ENCODE measurements at regions not wholly inside any gene's neighbourhood (a gene's known extent, or its start where the extent isn't known, plus 50 kb on each side); places are given as distances from the start of the nearest gene placed in this dataset.

DNA sequence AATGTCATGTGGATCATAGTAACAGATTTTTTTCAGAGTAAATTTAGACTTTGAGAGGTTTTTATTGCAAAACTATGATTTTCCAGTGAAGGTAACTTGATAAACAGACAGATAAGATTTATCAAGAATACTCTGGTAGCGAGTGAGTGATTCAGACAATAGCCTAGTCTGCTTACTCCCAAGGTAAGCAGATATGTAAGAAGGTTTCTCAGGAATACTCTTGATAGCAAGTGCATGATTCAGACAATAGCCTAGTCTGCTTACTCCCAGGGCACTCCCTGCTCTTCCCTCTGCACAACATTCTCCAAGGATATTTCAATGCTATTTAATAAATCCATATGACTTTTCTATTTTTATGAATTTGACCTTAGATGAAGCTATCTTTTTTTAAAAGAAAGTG lies 1881.5 kb downstream of the EFNA5 start:
- H2AFZ ChIP-seq (ENCODE audit: low read depth), result no peak overlapping the region
- no peaks in the 10 kb centered on the region for H3F3A ChIP-seq (replicated peaks; ENCODE audit: insufficient read depth)
- CTCF ChIA-PET, result no interaction called here

DNA sequence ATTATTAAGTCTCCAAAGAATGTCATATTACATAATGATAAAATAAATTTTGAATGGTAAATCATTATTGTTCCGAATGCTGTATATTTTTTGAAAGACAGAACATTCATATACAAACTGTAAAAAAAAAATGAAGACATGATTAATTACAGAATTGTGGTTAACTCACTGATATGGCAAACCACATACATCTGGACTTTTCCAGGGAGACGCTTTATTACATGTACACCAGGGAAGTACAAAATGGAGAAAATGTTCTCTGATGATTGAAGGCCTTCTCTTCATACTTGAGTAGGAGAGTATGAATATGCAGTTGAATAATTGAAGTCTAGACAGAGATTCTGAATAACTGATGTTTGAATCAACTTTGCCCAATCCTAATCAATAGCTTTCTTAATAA lies 1886.9 kb downstream of the EFNA5 start:
- no peaks in the 10 kb centered on the region for H3K36me3 ChIP-seq (replicated peaks in 1 of 2; ENCODE audit: control insufficient read depth in 1 of 2, insufficient read depth in 2 of 2, low read length in 1 of 2)
- CTCF ChIA-PET, result no interaction called here
- no peak for DNase-seq

More for the DNA sequence above, 1881.5 kb downstream of the EFNA5 start:
- Histone ChIP-seq H3K9me3 (no peaks in the 10 kb centered on the region), H3K9me2 (no peaks in the 10 kb centered on the region; the same call in 1 of the 2 replicates), H3K27me3 (ENCODE audit: insufficient read depth) (no peaks in the 10 kb centered on the region), H3K79me2 (ENCODE audit: insufficient read depth) (no peaks in the 10 kb centered on the region), H3K4me1 (ENCODE audit: control insufficient read depth in 1 of 2, insufficient read depth in 2 of 2, low read depth in 1 of 2, low read length in 1 of 2) (no peaks in the 10 kb centered on the region), H4K20me1 (ENCODE audit: insufficient read depth) (no peaks in the 10 kb centered on the region), H3K36me3 (replicated peaks in 1 of 2; ENCODE audit: control insufficient read depth in 1 of 2, insufficient read depth in 2 of 2, low read length in 1 of 2) (no peaks in the 10 kb centered on the region), H3K9ac (no peak overlapping the region), H3K27ac (ENCODE audit: low read depth in 2 of 2, low read length in 1 of 2) (no peak overlapping the region), H3K4me2 (no peak overlapping the region), H3K4me3 (ENCODE audit: low read depth in 2 of 2, low read length in 1 of 2) (no peak overlapping the region)
- POLR2A ChIA-PET, result no interaction called here
- DNase-seq, result no peak
- no peak for TF ChIP-seq ELF1 (IDR thresholded peaks at IDR 0.05)
- TF ChIP-seq, protein P1, sequence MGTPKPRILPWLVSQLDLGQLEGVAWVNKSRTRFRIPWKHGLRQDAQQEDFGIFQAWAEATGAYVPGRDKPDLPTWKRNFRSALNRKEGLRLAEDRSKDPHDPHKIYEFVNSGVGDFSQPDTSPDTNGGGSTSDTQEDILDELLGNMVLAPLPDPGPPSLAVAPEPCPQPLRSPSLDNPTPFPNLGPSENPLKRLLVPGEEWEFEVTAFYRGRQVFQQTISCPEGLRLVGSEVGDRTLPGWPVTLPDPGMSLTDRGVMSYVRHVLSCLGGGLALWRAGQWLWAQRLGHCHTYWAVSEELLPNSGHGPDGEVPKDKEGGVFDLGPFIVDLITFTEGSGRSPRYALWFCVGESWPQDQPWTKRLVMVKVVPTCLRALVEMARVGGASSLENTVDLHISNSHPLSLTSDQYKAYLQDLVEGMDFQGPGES (IDR thresholded peaks at IDR 0.05; ENCODE audit: low read depth, low read length), result no peak
- TF ChIP-seq, protein P2, sequence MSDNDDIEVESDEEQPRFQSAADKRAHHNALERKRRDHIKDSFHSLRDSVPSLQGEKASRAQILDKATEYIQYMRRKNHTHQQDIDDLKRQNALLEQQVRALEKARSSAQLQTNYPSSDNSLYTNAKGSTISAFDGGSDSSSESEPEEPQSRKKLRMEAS (IDR thresholded peaks at IDR 0.05; ENCODE audit: low read depth), result no peak
- 82% methylated on average over 1 of the region's 1 CpG for WGBS (ENCODE audit: low lambda C conversion rate)

DNA sequence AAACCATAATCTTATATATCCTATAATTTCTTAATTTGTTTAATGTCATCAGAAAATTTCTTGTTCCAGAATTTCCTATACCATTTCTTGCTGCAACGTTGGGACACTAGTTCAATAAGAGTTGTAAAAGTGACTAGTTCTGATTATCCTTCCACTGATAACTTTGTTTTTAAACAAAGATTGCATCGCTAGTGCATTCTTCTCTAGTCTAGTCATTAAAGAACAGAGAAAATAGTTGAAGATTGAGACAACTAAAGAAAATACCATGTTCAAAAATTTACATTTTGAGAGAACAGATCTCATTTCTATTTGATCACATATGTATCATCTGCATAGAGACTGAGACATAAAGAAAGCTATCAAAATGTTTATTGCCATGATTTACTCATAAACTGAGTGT lies 1888.2 kb downstream of the EFNA5 start:
- no peak overlapping the region for H3K9ac ChIP-seq
- no peak overlapping the region for H3K4me3 ChIP-seq (ENCODE audit: low read depth in 2 of 2, low read length in 1 of 2)
- H3K36me3 ChIP-seq (replicated peaks in 1 of 2; ENCODE audit: control insufficient read depth in 1 of 2, insufficient read depth in 2 of 2, low read length in 1 of 2), result no peaks in the 10 kb centered on the region
- H3K79me2 ChIP-seq (ENCODE audit: insufficient read depth), result no peaks in the 10 kb centered on the region
- H3K27me3 ChIP-seq (ENCODE audit: insufficient read depth), result no peaks in the 10 kb centered on the region
- H3K4me2 ChIP-seq, result no peak overlapping the region
- CTCF ChIA-PET, result no interaction called here
- no peaks in the 10 kb centered on the region for H3K9me2 ChIP-seq
- no peaks in the 10 kb centered on the region for H4K20me1 ChIP-seq (ENCODE audit: insufficient read depth)
- WGBS (ENCODE audit: low lambda C conversion rate), result 86% methylated on average over 2 of the region's 2 CpGs
- peak overlapping the region in 1 of 2 experiments; percentile 4; a peak in 1 of 4 replicates for H3K27ac ChIP-seq (ENCODE audit: low read depth in 2 of 2, low read length in 1 of 2)
- POLR2A ChIA-PET, result no interaction called here
- H3K9me3 ChIP-seq, result no peaks in the 10 kb centered on the region
- no peaks in the 10 kb centered on the region for H3F3A ChIP-seq (replicated peaks; ENCODE audit: insufficient read depth)
- 0 out of 2 replicates have a peak overlapping the region, but pooled peaks have one; percentile 33 for H2AFZ ChIP-seq (ENCODE audit: low read depth)
- no peaks in the 10 kb centered on the region for H3K4me1 ChIP-seq (ENCODE audit: control insufficient read depth in 1 of 2, insufficient read depth in 2 of 2, low read depth in 1 of 2, low read length in 1 of 2)
- DNase-seq, result no peak
- TF ChIP-seq EZH2phosphoT487 (IDR thresholded peaks at IDR 0.05; ENCODE audit: borderline replicate concordance, low read depth), result no peak
- TF ChIP-seq FOXJ3 (CRISPR knock-in tag; IDR thresholded peaks at IDR 0.05), result no peak
- no peak for TF ChIP-seq FOSL2 (IDR thresholded peaks at IDR 0.05; ENCODE audit: borderline replicate concordance, low read depth)
- no peak for TF ChIP-seq CHD2 (IDR thresholded peaks at IDR 0.05; ENCODE audit: low read length, partially characterized antibody)
- no peak for TF ChIP-seq REST (IDR thresholded peaks at IDR 0.05; ENCODE audit: low read depth, low read length)
- TF ChIP-seq MXI1 (IDR thresholded peaks at IDR 0.05; ENCODE audit: low read depth, low read length), result no peak
- no peak for TF ChIP-seq USF1 (IDR thresholded peaks at IDR 0.05; ENCODE audit: borderline replicate concordance, low read depth)
- TF ChIP-seq, protein P2 (IDR thresholded peaks at IDR 0.05; ENCODE audit: low read depth), result no peak
- no peak for TF ChIP-seq SMC3 (IDR thresholded peaks at IDR 0.05; ENCODE audit: low read depth, low read length)

More for the DNA sequence above, 1886.9 kb downstream of the EFNA5 start:
- no peaks in the 10 kb centered on the region for H3K9me3 ChIP-seq
- POLR2A ChIA-PET, result no interaction called here
- no peak overlapping the region for H3K4me3 ChIP-seq (ENCODE audit: low read depth in 2 of 2, low read length in 1 of 2)
- H3K27me3 ChIP-seq (ENCODE audit: insufficient read depth), result no peaks in the 10 kb centered on the region
- no peak overlapping the region for H3K4me2 ChIP-seq
- no peaks in the 10 kb centered on the region for H3K4me1 ChIP-seq (ENCODE audit: control insufficient read depth in 1 of 2, insufficient read depth in 2 of 2, low read depth in 1 of 2, low read length in 1 of 2)
- H3K9me2 ChIP-seq, result no peaks in the 10 kb centered on the region; the same call in 1 of the 2 replicates
- H2AFZ ChIP-seq (ENCODE audit: low read depth), result no peak overlapping the region
- no peak overlapping the region for H3K27ac ChIP-seq (ENCODE audit: low read depth in 2 of 2, low read length in 1 of 2)
- TF ChIP-seq, protein P1 (IDR thresholded peaks at IDR 0.05; ENCODE audit: low read depth, low read length), result no peak
- TF ChIP-seq POLR2AphosphoS5 (IDR thresholded peaks at IDR 0.05; ENCODE audit: low read depth, low read length), result no peak
- no peak for TF ChIP-seq NRF1 (IDR thresholded peaks at IDR 0.05; ENCODE audit: low read depth, low read length)
- TF ChIP-seq MEF2A (IDR thresholded peaks at IDR 0.05; ENCODE audit: borderline replicate concordance, low read depth), result no peak
- no peak for TF ChIP-seq GABPA (IDR thresholded peaks at IDR 0.05; ENCODE audit: low read depth)
- H3K9ac ChIP-seq, result no peak overlapping the region
- 81% methylated on average over 2 of the region's 2 CpGs for WGBS (ENCODE audit: low lambda C conversion rate)
- H3F3A ChIP-seq (replicated peaks; ENCODE audit: insufficient read depth), result no peaks in the 10 kb centered on the region
- no peaks in the 10 kb centered on the region for H4K20me1 ChIP-seq (ENCODE audit: insufficient read depth)
- no peaks in the 10 kb centered on the region for H3K79me2 ChIP-seq (ENCODE audit: insufficient read depth)
